SK-N-SH treated with all-trans-retinoic acid at 6 μM for 48 hours (cell line): ENCODE measurements at regions not wholly inside any gene's neighbourhood (a gene's known extent, or its start where the extent isn't known, plus 50 kb on each side); places are given as distances from the start of the nearest gene placed in this dataset.

ENCODE experiments used
- ATAC-seq: fragments of 200-7000 bp; cut with Tn5 transposase; 3 replicates; pipeline ENCODE4 v1.9.1; 2020; ENCODE audit warnings: mild to moderate bottlenecking, moderate library complexity
- ARNTL ChIP-seq: fragments of 450-650 bp; formaldehyde crosslinking; IDR thresholded peaks from 2 replicates; pipeline ENCODE4 v1.5.0; 2020; ENCODE audit warnings: low read depth, mild to moderate bottlenecking, moderate library complexity, borderline replicate concordance
- BACH2 ChIP-seq: fragments of 250-450 bp; sonication (Bioruptor Pico); IDR thresholded peaks from 2 replicates; pipeline ENCODE4 v1.9.0; 2021; ENCODE audit warnings: mild to moderate bottlenecking, borderline replicate concordance
- CREB5 ChIP-seq: fragments of 250-450 bp; sonication (Bioruptor Pico); IDR thresholded peaks from 2 replicates; pipeline ENCODE4 v1.5.1; 2020; ENCODE audit warnings: low read depth, mild to moderate bottlenecking, moderate library complexity
- CSDC2 ChIP-seq: fragments of 250-450 bp; sonication (Bioruptor Pico); IDR thresholded peaks from 2 replicates; pipeline ENCODE4 v1.5.0; 2020; ENCODE audit warnings: mild to moderate bottlenecking, moderate library complexity
- GLIS3 ChIP-seq: fragments of 250-450 bp; sonication (Bioruptor Pico); IDR thresholded peaks from 2 replicates; pipeline ENCODE4 v1.5.0; 2020; ENCODE audit warnings: mild to moderate bottlenecking, moderate library complexity
- ISL1 ChIP-seq: fragments of 250-450 bp; sonication (Bioruptor Pico); IDR thresholded peaks from 2 replicates; pipeline ENCODE4 v2.1.2; 2022; ENCODE audit warnings: mild to moderate bottlenecking, moderate library complexity
- OSR1 ChIP-seq: fragments of 250-450 bp; sonication (Bioruptor Pico); IDR thresholded peaks from 2 replicates; pipeline ENCODE4 v1.8.0; 2022; ENCODE audit warnings: moderate library complexity, mild to moderate bottlenecking, inconsistent platforms
- PPARA ChIP-seq: fragments of 250-450 bp; sonication (Bioruptor Pico); IDR thresholded peaks from 2 replicates; pipeline ENCODE4 v1.5.0; 2020; ENCODE audit warnings: mild to moderate bottlenecking, borderline replicate concordance
- SNAI2 ChIP-seq: fragments of 250-450 bp; sonication (Bioruptor Pico); IDR thresholded peaks from 2 replicates; pipeline ENCODE4 v1.5.0; 2020; ENCODE audit warnings: mild to moderate bottlenecking, moderate library complexity
- TCF4 ChIP-seq: fragments of 250-450 bp; sonication (Bioruptor Pico); IDR thresholded peaks from 2 replicates; pipeline ENCODE4 v1.8.0; 2021; ENCODE audit warnings: mild to moderate bottlenecking, moderate library complexity, borderline replicate concordance
- TOX ChIP-seq: fragments of 250-450 bp; sonication (Bioruptor Pico); IDR thresholded peaks from 2 replicates; pipeline ENCODE4 v1.8.0; 2021; ENCODE audit warnings: mild to moderate bottlenecking, moderate library complexity, borderline replicate concordance
- ZFP30 ChIP-seq: fragments of 450-650 bp; formaldehyde crosslinking; IDR thresholded peaks from 2 replicates; pipeline ENCODE4 v1.5.0; 2022; ENCODE audit warnings: mild to moderate bottlenecking, moderate library complexity
- ZNF70 ChIP-seq: fragments of 450-650 bp; formaldehyde crosslinking; IDR thresholded peaks from 2 replicates; pipeline ENCODE4 v1.5.0; 2020; ENCODE audit warnings: mild to moderate bottlenecking, moderate library complexity
- ZNF8 ChIP-seq: fragments of 450-650 bp; formaldehyde crosslinking; IDR thresholded peaks from 2 replicates; pipeline ENCODE4 v1.5.0; 2020; ENCODE audit warnings: mild to moderate bottlenecking, moderate library complexity
- TF ChIP-seq, protein P1 (sequence below): fragments of 250-450 bp; sonication (Bioruptor Pico); IDR thresholded peaks from 2 replicates; pipeline ENCODE4 v1.5.0; 2020; ENCODE audit warnings: mild to moderate bottlenecking, moderate library complexity
- TF ChIP-seq, protein P2 (sequence below): fragments of 250-450 bp; sonication (Bioruptor Pico); IDR thresholded peaks from 2 replicates; pipeline ENCODE4 v1.8.0; 2020; ENCODE audit warnings: mild to moderate bottlenecking, moderate library complexity, borderline replicate concordance
- TF ChIP-seq, protein P3 (sequence below): fragments of 250-450 bp; sonication (Bioruptor Pico); IDR thresholded peaks from 2 replicates; pipeline ENCODE4 v1.5.1; 2021; ENCODE audit warnings: mild to moderate bottlenecking, moderate library complexity
- TF ChIP-seq, protein P4 (sequence below): fragments of 250-450 bp; sonication (Bioruptor Pico); IDR thresholded peaks from 2 replicates; pipeline ENCODE4 v1.8.0; 2021; ENCODE audit warnings: low read depth, mild to moderate bottlenecking, moderate library complexity, borderline replicate concordance

GRCh38 chr2:40877734-40878288 lies 425.9 kb upstream of the SLC8A1 start:
- ATAC-seq: no peak
- TF ChIP-seq SNAI2: no peak
- TF ChIP-seq, protein P1, sequence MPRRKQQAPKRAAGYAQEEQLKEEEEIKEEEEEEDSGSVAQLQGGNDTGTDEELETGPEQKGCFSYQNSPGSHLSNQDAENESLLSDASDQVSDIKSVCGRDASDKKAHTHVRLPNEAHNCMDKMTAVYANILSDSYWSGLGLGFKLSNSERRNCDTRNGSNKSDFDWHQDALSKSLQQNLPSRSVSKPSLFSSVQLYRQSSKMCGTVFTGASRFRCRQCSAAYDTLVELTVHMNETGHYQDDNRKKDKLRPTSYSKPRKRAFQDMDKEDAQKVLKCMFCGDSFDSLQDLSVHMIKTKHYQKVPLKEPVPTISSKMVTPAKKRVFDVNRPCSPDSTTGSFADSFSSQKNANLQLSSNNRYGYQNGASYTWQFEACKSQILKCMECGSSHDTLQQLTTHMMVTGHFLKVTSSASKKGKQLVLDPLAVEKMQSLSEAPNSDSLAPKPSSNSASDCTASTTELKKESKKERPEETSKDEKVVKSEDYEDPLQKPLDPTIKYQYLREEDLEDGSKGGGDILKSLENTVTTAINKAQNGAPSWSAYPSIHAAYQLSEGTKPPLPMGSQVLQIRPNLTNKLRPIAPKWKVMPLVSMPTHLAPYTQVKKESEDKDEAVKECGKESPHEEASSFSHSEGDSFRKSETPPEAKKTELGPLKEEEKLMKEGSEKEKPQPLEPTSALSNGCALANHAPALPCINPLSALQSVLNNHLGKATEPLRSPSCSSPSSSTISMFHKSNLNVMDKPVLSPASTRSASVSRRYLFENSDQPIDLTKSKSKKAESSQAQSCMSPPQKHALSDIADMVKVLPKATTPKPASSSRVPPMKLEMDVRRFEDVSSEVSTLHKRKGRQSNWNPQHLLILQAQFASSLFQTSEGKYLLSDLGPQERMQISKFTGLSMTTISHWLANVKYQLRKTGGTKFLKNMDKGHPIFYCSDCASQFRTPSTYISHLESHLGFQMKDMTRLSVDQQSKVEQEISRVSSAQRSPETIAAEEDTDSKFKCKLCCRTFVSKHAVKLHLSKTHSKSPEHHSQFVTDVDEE (CRISPR knock-in tag): no peak
- no peak for TF ChIP-seq CREB5
- TF ChIP-seq, protein P2, sequence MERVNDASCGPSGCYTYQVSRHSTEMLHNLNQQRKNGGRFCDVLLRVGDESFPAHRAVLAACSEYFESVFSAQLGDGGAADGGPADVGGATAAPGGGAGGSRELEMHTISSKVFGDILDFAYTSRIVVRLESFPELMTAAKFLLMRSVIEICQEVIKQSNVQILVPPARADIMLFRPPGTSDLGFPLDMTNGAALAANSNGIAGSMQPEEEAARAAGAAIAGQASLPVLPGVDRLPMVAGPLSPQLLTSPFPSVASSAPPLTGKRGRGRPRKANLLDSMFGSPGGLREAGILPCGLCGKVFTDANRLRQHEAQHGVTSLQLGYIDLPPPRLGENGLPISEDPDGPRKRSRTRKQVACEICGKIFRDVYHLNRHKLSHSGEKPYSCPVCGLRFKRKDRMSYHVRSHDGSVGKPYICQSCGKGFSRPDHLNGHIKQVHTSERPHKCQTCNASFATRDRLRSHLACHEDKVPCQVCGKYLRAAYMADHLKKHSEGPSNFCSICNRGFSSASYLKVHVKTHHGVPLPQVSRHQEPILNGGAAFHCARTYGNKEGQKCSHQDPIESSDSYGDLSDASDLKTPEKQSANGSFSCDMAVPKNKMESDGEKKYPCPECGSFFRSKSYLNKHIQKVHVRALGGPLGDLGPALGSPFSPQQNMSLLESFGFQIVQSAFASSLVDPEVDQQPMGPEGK (CRISPR knock-in tag): no peak
- no peak for TF ChIP-seq TOX (CRISPR knock-in tag)
- TF ChIP-seq ZFP30: no peak
- TF ChIP-seq ISL1 (CRISPR knock-in tag): no peak
- TF ChIP-seq, protein P3, sequence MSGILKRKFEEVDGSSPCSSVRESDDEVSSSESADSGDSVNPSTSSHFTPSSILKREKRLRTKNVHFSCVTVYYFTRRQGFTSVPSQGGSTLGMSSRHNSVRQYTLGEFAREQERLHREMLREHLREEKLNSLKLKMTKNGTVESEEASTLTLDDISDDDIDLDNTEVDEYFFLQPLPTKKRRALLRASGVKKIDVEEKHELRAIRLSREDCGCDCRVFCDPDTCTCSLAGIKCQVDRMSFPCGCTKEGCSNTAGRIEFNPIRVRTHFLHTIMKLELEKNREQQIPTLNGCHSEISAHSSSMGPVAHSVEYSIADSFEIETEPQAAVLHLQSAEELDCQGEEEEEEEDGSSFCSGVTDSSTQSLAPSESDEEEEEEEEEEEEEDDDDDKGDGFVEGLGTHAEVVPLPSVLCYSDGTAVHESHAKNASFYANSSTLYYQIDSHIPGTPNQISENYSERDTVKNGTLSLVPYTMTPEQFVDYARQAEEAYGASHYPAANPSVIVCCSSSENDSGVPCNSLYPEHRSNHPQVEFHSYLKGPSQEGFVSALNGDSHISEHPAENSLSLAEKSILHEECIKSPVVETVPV (CRISPR knock-in tag): no peak

DNA sequence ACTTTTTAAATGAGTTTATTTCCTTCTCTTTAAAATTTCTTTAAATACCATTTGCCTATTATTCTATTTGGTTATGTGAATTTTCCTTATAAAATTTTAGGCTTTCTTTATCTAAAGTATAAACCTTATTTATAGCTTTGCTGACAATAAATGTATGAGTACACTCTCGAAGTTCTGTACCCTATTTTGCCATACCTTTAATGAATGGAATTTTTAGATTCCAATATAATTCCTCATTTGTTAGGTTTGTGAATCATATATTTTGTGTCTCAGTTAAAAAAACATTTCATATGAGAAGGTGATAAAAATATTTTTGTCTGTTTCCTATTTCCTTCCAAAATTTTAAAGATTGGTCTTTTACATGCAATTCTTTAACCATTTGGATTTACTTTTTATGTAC lies 427.4 kb upstream of the SLC8A1 start:
- TF ChIP-seq, protein P2 (CRISPR knock-in tag): no peak
- TF ChIP-seq, protein P1 (CRISPR knock-in tag): no peak
- TF ChIP-seq BACH2 (CRISPR knock-in tag) (no peak), PPARA (CRISPR knock-in tag) (no peak), SNAI2 (no peak), ZNF8 (CRISPR knock-in tag) (no peak), TOX (CRISPR knock-in tag) (no peak), ZNF70 (no peak), CSDC2 (no peak), OSR1 (CRISPR knock-in tag) (no peak), TCF4 (CRISPR knock-in tag) (no peak), ARNTL (CRISPR knock-in tag) (no peak), GLIS3 (CRISPR knock-in tag) (no peak)
- TF ChIP-seq, protein P4, sequence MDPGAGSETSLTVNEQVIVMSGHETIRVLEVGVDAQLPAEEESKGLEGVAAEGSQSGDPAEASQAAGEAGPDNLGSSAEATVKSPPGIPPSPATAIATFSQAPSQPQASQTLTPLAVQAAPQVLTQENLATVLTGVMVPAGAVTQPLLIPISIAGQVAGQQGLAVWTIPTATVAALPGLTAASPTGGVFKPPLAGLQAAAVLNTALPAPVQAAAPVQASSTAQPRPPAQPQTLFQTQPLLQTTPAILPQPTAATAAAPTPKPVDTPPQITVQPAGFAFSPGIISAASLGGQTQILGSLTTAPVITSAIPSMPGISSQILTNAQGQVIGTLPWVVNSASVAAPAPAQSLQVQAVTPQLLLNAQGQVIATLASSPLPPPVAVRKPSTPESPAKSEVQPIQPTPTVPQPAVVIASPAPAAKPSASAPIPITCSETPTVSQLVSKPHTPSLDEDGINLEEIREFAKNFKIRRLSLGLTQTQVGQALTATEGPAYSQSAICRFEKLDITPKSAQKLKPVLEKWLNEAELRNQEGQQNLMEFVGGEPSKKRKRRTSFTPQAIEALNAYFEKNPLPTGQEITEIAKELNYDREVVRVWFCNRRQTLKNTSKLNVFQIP (CRISPR knock-in tag): no peak
- ATAC-seq: no peak
